ENCODE measurements at regions not wholly inside any gene's neighbourhood (a gene's known extent, or its start where the extent isn't known, plus 50 kb on each side); places are given as distances from the start of the nearest gene placed in this dataset.
"Not testable (repeated sequence)": the region's sequence is repeated elsewhere in the genome, so short reads cannot be mapped to it uniquely, and the experiment has no call there.

DNA sequence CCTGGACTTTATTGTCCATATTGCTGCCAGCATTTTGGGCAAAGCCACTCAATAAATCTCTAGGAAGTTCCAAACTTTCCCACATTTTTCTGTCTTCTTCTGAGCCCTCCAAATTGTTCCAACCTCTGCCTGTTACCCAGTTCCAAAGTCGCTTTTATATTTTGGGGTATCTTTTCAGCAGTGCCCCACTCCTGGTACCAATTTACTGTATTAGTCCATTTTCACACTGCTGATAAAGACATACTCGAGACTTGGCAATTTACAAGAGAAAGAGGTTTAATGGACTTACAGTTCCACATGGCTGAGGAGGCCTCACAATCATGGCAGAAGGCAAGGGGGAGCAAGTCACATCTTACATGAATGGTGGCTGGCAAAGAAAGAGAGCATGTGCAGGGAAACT is 53.4 kb downstream of the AHSP start:
- H3K9me3 Mint-ChIP-seq, result peaks cover 19% of the 10 kb centered on the region
- POLR2A ChIA-PET, H3K4me3 Mint-ChIP-seq: not testable (repeated sequence)

DNA sequence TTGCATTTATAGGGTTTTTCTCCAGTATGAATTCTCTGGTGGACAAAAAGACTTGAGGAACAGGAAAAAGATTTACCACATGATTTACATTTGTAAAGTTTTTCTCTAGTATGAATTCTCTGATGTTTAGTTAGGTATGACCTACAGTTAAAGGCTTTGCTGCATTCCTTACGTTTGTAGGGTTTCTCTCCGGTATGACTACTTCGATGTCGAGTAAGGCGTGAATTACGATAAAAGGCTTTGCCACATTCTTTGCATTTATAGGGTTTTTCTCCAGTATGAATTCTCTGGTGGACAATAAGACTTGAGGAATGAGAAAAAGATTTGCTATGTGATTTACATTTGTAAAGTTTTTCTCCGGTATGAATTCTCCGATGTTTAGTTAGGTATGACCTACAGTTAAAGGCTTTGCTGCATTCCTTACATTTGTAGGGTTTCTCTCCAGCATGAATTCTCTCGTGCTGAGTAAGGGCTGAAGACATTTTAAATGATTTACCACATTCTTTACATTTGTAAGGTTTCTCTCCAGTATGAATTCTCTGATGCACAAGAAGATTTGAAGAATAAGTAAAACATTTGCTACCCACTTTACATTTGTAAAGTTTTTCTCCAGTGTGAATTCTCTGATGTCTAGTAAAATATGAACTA is 74.2 kb downstream of the AHSP start:
- H3K4me3 Mint-ChIP-seq; ATAC-seq (ENCODE audit: low read depth); H3K4me1 Mint-ChIP-seq; H3K27ac Mint-ChIP-seq; POLR2A ChIA-PET; DNase-seq; H3K36me3 Mint-ChIP-seq; H3K27me3 Mint-ChIP-seq: not testable (repeated sequence)
- H3K9me3 Mint-ChIP-seq, result peaks cover 34% of the 10 kb centered on the region

More for the DNA sequence above, 53.4 kb downstream of the AHSP start:
- not testable (repeated sequence) for H3K4me1 Mint-ChIP-seq; DNase-seq; H3K27ac Mint-ChIP-seq; H3K27me3 Mint-ChIP-seq; ATAC-seq (ENCODE audit: low read depth); H3K36me3 Mint-ChIP-seq

DNA sequence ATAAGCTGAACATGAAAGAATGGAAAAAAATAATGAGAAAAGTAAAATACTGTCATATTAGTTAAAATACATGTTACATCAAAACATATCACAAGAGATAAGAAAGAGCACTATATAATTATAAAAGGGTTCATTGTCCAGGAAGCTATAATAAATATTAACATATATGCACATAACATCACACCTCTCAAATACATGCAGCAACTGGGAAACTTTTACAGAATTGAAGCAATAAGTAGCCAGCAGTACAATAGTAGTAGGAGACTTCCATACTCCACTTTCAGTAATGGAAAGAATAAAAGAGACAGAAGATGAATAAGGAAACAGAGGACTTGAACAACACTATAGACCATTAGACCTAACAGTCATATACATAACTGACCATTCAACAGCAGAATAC is 90.4 kb downstream of the AHSP start:
- Mint-ChIP-seq H3K27me3 (no peaks in the 10 kb centered on the region), H3K4me3 (no peak overlapping the region), H3K4me1 (no peaks in the 10 kb centered on the region), H3K36me3 (no peaks in the 10 kb centered on the region), H3K27ac (no peak overlapping the region), H3K9me3 (peaks cover 14% of the 10 kb centered on the region)
- no peak for ATAC-seq (ENCODE audit: low read depth)
- POLR2A ChIA-PET, result no interaction called here
- DNase-seq, result no peak

DNA sequence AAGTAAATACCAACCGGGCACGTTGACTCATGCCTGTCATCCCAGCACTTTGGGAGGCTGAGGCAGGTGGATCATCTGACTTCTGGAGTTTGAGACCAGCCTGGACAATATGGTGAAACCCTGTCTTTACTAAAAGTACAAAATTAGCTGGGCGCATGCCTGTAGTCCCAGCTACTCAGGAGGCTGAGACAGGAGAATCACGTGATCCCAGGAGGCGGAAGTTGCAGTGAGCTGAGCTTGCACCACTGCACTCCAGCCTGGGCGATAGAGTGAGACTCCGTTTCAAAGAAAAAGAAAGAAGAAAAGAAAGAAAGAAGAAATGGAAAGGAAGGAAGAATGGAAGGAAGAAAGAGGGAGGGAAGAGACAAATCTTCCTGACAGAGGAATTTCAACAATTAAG is 108.7 kb downstream of the AHSP start:
- no peak for DNase-seq
- no peaks in the 10 kb centered on the region for H3K27me3 Mint-ChIP-seq
- H3K9me3 Mint-ChIP-seq, result peaks cover 12% of the 10 kb centered on the region
- no peak overlapping the region for H3K27ac Mint-ChIP-seq
- POLR2A ChIA-PET, result no interaction called here
- no peak for ATAC-seq (ENCODE audit: low read depth)
- no peaks in the 10 kb centered on the region for H3K36me3 Mint-ChIP-seq
- no peak overlapping the region for H3K4me3 Mint-ChIP-seq
- no peaks in the 10 kb centered on the region for H3K4me1 Mint-ChIP-seq

DNA sequence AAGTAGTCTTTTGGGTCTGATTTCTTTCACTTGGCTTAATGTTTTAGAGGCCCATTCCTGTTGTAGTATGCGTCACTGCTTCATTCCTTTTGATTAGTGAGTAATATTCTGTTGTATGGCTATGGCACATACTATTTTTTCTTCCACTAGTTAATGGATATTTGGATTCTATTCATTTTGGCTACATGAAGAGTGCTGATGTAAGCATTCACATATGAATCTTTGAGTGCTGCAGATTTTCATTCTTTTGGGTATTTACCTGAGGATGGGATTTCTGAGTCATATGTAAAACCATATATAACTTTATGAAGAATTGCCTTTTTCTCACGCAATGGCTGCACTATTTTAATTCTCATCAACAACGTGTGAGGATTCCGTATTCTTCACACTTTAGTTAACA is 113.6 kb downstream of the AHSP start:
- H3K27me3 Mint-ChIP-seq, result no peaks in the 10 kb centered on the region
- H3K9me3 Mint-ChIP-seq, result peaks cover 13% of the 10 kb centered on the region
- DNase-seq (no peak), ATAC-seq (ENCODE audit: low read depth) (no peak)
- no peak overlapping the region for H3K27ac Mint-ChIP-seq
- POLR2A ChIA-PET, result no interaction called here
- H3K36me3 Mint-ChIP-seq, result no peaks in the 10 kb centered on the region
- no peaks in the 10 kb centered on the region for H3K4me1 Mint-ChIP-seq
- H3K4me3 Mint-ChIP-seq, result no peak overlapping the region

DNA sequence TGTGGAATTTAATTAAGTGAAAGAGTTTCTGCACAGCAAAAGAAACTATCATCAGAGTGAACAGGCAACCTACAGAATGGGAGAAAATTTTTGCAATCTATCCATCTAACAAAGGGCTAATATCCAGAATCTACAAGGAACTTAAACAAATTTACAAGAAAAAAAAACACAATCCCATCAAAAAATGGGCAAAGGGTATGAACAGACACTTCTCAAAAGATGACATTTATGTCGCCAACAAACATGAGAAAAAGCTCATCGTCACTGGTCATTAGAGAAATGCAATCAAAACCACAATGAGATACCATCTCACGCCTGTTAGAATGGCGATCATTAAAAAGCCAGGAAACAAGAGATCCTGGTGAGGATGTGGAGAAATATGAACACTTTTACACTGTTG is 128.0 kb downstream of the AHSP start:
- DNase-seq; H3K27ac Mint-ChIP-seq; H3K36me3 Mint-ChIP-seq; ATAC-seq (ENCODE audit: low read depth); H3K4me3 Mint-ChIP-seq; POLR2A ChIA-PET; H3K4me1 Mint-ChIP-seq; H3K27me3 Mint-ChIP-seq: not testable (repeated sequence)
- H3K9me3 Mint-ChIP-seq, result peaks cover 21% of the 10 kb centered on the region

DNA sequence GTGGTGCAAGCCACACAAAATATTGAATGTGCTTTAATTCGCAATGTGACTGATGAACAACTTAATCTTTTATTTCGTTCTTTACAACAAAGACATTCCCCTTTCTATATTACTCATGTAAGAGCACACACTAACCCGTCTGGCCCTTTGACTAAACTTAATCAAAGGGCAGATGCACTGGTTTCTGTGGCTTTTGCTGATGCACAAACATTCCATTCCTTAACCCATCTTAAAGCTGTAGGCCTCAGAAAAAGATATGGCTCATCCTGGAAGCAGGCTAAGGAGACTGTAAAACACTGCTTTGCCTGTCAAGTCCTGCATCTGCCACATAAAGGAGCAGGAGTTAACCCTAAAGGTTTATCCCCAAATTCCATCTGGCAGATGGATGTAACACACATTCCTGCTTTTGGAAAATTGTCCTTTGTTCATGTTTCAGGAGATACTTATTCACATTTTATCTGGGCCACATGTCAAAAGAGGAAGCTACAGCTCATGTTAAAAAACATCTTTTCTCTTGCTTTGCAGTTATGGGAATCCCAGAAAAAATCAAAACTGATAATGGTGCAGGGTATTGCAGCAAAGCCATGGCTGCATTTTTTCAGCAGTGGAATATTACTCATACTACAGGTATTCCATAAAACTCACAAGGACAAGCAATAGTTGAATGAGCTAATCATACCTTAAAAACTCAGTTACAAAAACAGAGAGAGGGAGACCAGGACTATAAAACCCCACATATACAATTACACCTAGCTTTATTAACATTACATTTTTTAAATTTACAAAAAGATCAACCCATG is 137.2 kb downstream of the AHSP start:
- Mint-ChIP-seq H3K27me3 (peaks cover 2% of the 10 kb centered on the region), H3K9me3 (peaks cover 25% of the 10 kb centered on the region), H3K4me3 (no peak overlapping the region), H3K4me1 (no peaks in the 10 kb centered on the region), H3K27ac (no peak overlapping the region), H3K36me3 (no peaks in the 10 kb centered on the region)
- no peak for DNase-seq
- POLR2A ChIA-PET, result no interaction called here
- no peak for ATAC-seq (ENCODE audit: low read depth)

DNA sequence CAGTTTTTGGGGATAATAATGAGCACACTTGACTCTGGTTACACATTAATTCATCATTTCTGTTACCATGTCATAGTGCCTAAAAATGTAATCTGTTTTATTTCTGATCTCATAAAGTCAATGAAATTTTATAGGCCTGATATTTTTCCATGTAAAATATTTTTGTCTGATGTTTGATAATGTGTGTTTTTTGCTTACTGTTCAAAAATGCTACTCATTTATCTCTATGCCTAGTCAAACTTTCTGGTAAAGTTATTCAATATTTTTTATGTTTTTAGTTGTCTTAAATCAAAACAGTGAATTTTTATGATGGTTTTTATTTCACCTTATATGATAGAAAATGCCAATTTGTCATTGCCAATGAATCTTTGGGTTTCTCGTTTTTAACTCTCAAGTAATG is 147.0 kb downstream of the AHSP start:
- no peak for DNase-seq
- no peak overlapping the region for H3K4me3 Mint-ChIP-seq
- H3K27me3 Mint-ChIP-seq, result peaks cover 6% of the 10 kb centered on the region
- no peak overlapping the region for H3K27ac Mint-ChIP-seq
- no peak for ATAC-seq (ENCODE audit: low read depth)
- H3K36me3 Mint-ChIP-seq, result peaks cover 5% of the 10 kb centered on the region
- POLR2A ChIA-PET, result no interaction called here
- H3K9me3 Mint-ChIP-seq, result peaks cover 29% of the 10 kb centered on the region
- peaks cover 5% of the 10 kb centered on the region for H3K4me1 Mint-ChIP-seq

DNA sequence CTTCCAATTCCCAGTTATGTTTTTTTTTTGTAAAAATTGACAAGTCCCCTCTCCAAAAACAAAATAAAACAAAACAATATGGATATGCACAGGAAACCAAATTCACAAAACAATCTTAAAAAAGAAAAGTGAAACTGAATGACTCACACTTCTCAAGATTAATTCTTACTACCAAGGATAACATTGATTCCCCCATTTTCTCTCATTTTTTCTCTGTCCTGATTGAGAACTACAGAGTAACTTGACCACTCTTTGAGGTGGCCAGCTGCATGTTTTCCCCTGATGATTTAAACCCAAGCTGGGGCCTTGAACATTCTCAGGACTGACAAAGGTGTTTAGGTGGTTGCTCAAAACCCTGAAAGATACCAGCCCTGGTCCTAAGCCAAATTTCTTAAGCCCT is 149.0 kb downstream of the AHSP start:
- Mint-ChIP-seq H3K4me3 (peak overlapping the region; percentile 51), H3K9me3 (peaks cover 21% of the 10 kb centered on the region), H3K4me1 (peaks cover 5% of the 10 kb centered on the region), H3K27me3 (no peaks in the 10 kb centered on the region), H3K27ac (peak overlapping the region; percentile 50), H3K36me3 (peaks cover 5% of the 10 kb centered on the region)
- DNase-seq (no peak), ATAC-seq (ENCODE audit: low read depth) (no peak)
- POLR2A ChIA-PET, result interaction anchor here (1.4 kb wide), 1 partner anchor 19 kb away, joined by 4 read pairs; no protein-coding TSS in a partner anchor

DNA sequence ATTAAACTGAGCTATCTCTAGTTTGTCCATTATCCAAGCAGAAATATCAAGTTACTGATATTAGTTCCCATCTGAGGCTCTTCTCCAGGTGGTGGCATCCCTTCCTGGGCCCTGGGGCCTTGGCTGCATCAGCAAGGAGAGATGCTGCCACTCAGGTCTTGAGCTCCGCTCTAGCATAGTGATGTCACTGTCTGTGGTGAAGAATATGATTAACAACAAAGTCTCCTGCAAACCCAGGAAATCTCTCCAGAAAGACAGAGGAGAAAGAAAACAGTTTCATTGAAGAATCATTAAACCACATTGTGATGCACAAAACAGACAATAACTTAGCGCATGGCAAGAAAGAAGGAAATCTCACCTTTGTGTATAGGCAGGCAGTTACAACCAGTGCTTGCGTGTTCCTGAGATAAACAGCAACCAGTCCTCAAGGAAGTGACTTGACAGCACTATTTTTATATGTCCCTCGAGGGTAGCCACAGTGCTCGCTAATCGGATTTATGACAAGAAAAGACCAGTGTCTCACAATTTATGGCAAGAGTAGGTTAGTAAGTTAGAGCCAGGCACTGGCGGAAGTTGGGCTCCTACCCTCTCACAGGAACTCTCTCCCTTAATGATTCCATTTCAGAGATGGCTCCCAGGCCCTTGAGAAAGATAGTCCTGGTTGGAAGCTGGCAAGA is 151.1 kb downstream of the AHSP start:
- ATAC-seq (ENCODE audit: low read depth), result no peak
- no peak overlapping the region for H3K27ac Mint-ChIP-seq
- peaks cover 5% of the 10 kb centered on the region for H3K4me1 Mint-ChIP-seq
- no peak for DNase-seq
- POLR2A ChIA-PET, result interaction anchor here (0.6 kb wide), 1 partner anchor 178 kb away, joined by 3 read pairs; no protein-coding TSS in a partner anchor
- no peaks in the 10 kb centered on the region for H3K27me3 Mint-ChIP-seq
- H3K9me3 Mint-ChIP-seq, result peaks cover 21% of the 10 kb centered on the region
- no peak overlapping the region for H3K4me3 Mint-ChIP-seq
- peaks cover 5% of the 10 kb centered on the region for H3K36me3 Mint-ChIP-seq

DNA sequence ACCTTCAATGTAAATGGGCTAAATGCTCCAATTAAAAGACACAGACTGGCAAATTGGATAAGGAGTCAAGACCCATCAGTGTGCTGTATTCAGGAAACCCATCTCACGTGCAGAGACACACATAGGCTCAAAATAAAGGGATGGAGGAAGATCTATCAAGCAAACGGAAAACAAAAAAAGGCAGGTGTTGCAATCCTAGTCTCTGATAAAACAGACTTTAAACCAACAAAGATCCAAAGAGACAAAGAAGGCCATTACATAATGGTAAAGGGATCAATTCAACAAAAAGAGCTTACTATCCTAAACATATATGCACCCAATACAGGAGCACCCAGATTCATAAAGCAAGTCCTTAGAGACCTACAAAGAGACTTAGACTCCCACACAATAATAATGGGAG is 161.6 kb downstream of the AHSP start:
- POLR2A ChIA-PET; H3K36me3 Mint-ChIP-seq; DNase-seq; H3K27me3 Mint-ChIP-seq; H3K4me3 Mint-ChIP-seq; H3K4me1 Mint-ChIP-seq; ATAC-seq (ENCODE audit: low read depth); H3K27ac Mint-ChIP-seq: not testable (repeated sequence)
- H3K9me3 Mint-ChIP-seq, result peaks cover 25% of the 10 kb centered on the region

DNA sequence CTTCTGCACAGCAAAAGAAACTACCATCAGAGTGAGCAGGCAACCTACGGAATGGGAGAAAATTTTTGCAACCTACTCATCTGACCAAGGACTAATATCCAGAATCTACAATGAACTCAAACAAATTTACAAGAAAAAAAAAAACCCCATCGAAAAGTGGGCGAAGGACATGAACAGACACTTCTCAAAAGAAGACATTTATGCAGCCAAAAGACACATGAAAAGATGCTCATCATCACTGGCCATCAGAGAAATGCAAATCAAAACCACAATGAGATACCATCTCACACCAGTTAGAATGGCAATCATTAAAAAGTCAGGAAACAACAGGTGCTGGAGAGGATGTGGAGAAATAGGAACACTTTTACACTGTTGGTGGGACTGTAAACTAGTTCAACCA is 164.6 kb downstream of the AHSP start:
- H3K4me1 Mint-ChIP-seq; H3K4me3 Mint-ChIP-seq; H3K27me3 Mint-ChIP-seq; H3K27ac Mint-ChIP-seq; ATAC-seq (ENCODE audit: low read depth); DNase-seq; POLR2A ChIA-PET; H3K36me3 Mint-ChIP-seq: not testable (repeated sequence)
- H3K9me3 Mint-ChIP-seq, result peaks cover 16% of the 10 kb centered on the region

DNA sequence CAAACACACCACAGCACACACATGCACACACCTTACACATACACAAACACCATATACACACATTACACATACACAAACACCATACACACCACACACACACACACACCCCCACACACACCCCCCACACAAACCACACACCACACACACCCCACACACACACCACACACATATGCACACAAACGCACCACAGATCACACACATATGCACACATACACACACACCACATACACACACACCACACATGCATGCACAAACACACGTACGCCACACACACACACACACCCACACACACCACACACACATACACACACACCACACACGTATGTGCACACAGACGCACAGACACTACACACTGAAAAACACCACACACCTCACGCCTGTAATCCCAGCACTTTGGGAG is 166.0 kb downstream of the AHSP start:
- Mint-ChIP-seq H3K36me3 (peaks cover 2% of the 10 kb centered on the region), H3K27ac (no peak overlapping the region), H3K27me3 (peaks cover 8% of the 10 kb centered on the region), H3K4me1 (peaks cover 6% of the 10 kb centered on the region), H3K4me3 (no peak overlapping the region), H3K9me3 (peaks cover 14% of the 10 kb centered on the region)
- ATAC-seq (ENCODE audit: low read depth) (no peak), DNase-seq (no peak)
- POLR2A ChIA-PET, result interaction anchor here (0.7 to 0.9 kb wide), 3 partner anchors 19 to 201 kb away, joined by 3 to 5 read pairs (median 4); a partner anchor contains a TSS

Measured in activated naive CD8-positive, alpha-beta T cell treated with anti-CD3 and anti-CD28 coated beads, Interleukin-2, amount 10 ng/mL, durations not matched to agents 7 days and 5 days (primary cell).